Left renal pelvis (tissue), 4 donors: ENCODE measurements at regions not wholly inside any gene's neighbourhood (a gene's known extent, or its start where the extent isn't known, plus 50 kb on each side); places are given as distances from the start of the nearest gene placed in this dataset.
A peak's percentile ranks its signal among the peaks of the same experiment; 100 is the strongest.

Source experiments
- DNase-seq, 4 donors: peaks; one replicate each; pipeline ENCODE4 v3.0.0-alpha.2; 2013; ENCODE audit warnings: low read depth in 4 of 4, low spot score in 3 of 4

DNA sequence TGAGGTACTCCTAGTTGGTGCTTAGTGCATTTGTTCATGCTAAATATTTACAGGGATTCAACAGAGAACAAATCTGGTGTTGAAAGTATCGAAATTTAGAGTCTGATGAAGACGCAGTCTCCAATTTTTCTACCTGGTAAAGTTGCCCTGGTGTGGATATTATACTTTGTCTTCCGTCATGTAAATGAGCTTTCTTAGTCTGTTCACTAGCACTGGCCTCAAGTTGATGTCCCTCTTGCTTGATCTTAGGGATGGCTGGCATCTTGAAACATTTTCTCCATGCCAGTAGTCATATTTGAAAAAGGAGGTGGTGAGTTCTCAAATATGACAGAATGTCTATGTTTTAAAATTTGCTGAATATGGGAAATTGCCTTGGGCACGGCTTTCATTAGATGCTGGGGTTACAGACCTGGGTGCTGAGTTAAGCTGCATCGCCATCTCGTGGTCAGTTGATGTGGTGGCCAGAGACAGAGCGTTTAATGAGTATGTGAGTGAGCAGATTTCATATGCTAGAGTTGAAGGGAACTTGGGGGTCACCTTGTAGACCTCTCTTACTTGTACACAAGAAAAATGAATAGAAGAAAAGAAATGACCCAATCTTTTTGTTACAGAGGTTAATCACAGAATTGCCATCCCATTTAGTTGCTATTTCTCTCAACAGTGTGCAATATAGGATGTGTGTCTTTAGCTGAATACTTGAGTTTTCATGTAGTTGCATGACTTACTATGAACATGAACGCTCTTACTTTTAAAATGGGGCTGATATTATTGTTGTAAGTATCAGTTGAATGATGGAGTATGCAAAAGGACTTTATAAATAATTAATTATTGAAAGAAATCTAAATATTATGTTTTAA lies 172.8 kb upstream of the DCN start:
- DNase-seq: peak; percentile 52 to 58 (median 52)

DNA sequence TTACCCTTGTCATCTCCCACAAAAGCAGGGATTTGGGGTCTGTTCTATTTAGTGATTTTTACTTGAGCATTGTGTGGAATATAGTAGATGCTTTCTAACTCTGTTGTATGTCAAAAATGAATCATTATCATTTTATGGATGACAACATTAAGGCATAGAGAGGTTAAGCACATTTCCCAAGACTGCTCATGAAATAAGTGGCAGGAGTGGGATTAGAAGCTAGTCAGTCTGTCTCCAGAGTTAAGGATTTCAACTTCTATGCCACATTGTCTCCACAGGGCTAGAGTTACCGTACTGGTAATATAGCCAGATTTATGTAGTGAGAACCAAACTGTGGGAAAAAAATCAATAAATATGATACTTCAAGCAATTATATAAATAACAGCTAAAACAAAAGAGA lies 170.6 kb upstream of the DCN start:
- DNase-seq: no peak

DNA sequence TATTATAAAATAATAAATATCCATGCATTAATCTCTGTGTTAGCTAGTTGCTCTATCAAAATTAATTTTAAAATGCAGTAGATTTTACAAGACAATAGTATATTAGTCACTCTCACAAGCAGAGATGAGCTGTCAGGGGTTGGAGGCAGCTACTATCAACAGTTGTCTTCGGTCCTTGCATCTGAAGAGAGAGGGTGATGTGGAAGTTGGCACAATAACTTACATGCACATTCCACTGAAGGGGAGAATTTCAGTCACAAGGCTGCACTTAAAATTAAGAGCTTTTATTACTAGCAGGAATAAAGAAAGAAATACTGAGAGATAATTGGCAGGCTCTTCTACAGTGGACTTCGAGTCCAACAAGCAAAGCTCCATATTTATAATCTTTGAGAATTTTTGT lies 166.9 kb upstream of the DCN start:
- DNase-seq: no peak

DNA sequence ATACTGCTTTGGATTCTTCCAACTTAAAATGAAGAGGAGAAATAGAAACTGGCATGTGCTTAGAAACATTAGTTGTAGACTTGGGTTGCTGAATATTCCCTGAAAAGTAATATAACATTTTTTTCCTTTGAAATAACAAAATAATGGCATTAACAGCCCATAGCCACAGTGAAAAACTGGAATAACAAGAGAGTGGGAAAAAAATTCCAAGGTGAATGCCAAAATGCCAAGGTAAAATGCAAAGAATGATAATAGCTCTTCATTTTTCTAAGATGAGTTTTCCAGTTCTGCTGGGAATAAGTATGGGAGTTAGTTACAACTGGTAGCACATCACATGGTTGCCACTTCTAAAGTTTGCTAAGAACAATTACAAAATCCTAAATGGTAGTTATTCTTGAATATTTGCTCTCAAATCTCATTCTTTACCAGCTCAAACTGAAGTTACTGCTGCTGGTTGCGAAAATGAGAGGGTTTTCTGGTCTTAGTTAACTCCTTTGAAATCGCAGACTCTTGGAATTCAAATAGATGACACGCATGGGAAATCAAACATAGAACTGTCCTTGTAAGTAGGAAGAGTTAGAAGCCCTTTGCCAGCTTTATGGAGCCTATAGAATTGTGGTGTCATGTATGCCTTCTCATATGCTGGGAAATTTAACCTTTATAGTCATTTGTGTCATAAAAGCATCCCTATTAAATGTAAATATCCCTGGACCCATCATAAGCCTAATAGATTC lies 165.0 kb upstream of the DCN start:
- no peak for DNase-seq

DNA sequence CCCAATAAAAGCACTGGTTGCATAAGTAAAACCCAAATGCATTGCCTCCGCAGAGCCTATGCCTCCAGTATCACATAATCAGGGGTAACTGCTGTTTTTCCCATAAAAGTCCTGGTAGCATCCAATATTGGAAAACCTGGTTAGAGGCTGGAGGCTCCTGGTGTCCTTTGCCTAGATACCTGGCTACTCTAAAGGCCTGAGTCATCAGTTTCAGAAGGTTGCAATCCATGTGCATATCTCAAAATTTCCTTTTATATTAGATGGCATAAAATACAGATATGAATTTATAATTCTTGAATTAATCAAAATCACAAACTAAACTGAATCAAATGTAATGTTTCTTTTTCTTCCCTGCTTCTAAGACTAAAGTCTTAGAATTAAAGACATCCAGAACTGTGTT lies 164.2 kb upstream of the DCN start:
- DNase-seq: no peak

DNA sequence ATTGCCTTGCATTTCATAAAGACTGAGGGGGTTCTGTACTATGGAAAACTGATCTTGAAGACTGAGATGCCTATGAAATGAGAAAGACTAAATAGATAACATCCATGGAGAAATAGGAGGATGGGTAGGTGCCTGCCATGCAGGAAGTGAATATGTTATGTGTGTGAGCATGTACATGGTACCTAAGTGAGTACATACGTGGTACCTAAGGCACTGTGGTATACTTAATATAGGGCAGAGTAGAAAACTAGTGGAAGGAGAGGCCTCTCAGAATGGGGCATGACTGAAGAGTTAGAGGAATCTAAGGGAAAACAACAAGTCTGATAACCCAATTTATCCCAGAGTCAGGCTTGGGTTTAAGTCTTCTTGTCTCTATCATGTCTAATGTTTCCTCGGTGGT lies 161.8 kb upstream of the DCN start:
- no peak for DNase-seq

DNA sequence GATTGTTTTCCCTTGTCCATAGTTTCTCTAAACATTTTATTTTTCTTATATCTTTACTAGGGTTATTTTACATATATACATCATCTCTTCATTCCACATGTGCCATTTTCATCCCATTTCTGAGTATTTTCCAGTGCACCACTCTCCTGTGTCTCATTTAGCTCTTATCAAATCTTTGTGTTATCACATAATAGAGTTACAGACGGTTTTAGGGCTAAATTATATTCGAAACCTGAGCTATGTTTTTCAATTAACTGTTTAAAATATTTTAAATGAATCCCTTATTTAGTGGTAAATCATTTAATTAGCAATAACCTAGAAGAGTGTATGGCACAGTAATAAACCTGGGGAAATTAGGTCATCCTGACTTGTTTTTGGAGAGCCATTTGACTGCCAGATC lies 160.4 kb upstream of the DCN start:
- DNase-seq: no peak

DNA sequence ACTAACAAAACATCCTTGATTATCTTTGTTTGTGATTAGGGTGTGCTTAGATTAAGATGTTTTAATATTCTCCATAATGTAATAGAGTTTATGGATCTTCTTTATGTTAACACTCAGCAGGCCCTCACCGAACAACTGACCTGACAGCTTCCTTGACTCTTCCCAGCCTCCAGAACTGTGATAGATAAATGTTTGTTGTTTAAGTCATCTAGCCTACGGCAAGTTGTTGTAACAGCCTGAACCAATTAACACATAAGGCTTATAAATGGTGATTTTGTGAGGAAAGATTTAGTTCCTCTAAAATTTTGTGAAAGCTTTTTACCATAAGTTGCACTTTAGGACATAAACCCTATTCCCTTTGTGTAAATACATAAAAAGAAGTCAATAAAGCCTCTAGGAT lies 156.5 kb upstream of the DCN start:
- DNase-seq: no peak

DNA sequence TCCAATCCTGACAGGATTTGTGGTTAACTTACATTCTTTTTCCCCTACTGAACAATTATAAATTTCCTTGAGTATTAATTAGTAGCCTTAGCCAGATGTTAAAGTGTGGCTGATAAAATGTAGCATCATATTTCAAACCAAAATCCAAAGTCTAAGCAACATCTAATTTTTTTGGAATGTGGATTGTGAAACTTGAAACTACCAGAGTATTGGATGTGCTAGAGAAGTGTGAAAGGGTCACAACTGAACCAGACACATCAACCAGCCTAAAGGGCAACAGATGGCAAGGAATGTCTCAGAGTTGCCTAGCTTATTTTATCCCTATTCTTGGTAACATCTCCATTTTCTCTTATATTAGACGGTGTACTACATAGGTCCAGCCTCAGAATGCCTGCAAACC lies 153.1 kb upstream of the DCN start:
- no peak for DNase-seq

DNA sequence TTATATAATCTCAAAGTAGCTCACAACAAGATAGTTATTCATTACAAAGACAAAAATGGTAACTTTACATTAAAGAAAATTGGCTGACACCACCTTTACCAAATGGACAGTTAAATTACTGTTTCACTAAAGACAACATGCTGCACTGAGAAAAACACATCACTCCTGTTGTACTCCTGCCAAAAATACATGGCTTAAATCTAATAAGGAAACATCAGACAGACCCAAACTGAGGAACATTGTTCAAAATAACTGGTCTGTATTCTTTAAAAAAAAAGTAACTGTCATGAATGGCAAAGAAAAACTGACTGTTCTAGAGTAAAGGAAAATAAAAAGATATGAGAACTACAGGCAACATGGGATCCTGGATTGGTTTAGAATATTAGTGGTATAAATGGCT lies 151.3 kb upstream of the DCN start:
- DNase-seq: no peak

DNA sequence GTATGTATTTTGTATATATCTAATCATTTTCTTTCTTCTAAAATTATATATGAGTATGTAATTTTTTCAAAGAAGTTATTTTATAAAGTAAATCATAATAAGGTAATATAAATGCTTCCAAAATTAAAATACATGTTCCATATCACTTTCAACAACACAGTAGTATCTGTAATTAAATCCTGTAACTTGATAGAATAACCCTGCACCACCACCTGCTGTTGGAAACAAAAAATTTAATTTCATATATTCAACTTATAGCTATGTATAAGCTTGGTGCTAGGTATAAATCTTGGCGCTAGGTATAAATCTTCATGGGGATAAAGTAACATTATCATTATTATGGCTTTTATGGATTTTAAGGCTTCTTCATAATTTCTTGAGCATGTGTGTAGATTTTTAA lies 149.7 kb upstream of the DCN start:
- DNase-seq: no peak

DNA sequence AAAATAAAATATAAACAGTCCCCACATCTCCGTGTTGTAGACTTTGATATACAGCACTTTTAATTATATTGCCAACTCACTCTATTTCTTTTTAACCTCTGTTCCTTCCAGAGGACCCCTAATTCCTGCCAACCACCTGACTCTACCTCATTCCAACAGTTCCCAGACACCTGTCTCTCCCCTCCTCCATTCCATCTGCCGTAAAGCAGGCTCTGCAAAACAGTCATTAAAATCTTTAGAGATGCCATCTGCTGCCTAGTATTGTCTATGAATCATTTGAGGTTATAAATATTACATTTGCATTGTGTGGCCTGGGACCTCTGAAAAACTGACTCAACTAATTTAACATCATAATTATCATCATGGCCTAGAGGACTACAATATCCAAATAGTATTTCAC lies 148.8 kb upstream of the DCN start:
- DNase-seq: no peak

DNA sequence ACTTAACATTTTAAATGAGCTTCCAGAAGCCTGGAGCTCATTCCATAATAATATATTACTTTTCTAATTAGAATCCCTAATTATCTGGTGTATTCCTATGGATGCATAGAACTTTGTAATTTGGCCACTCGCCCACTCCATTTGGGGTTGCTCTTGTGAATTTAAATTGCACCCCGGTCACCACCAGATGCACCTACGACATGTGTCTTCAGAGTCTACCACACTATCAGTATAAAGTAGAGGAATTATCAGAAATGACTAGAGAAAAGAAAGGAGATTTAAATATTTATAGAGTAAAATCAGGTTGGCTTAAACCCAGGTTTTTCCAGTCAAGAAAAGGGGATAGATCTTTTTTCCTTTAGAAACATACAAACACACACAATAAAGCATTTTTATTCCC lies 145.8 kb upstream of the DCN start:
- DNase-seq: no peak

DNA sequence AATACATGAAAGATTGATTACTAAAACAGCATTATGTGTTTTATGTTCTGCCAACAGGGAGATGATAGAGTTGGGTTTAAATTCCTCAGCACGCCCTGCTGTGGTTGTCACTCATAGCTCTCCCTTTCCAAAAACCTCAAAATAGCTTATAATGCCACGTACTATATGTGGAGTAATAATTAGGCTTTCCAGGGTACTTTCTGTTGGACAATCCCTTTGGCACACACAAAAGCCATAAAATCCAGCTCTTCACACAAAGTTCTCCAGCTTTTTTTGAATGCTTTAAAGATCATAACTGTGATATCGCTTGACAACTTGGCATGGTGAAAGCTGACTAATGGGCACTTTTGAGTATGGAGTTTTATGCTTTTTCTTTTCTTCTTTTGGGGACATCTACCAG lies 145.3 kb upstream of the DCN start:
- no peak for DNase-seq

DNA sequence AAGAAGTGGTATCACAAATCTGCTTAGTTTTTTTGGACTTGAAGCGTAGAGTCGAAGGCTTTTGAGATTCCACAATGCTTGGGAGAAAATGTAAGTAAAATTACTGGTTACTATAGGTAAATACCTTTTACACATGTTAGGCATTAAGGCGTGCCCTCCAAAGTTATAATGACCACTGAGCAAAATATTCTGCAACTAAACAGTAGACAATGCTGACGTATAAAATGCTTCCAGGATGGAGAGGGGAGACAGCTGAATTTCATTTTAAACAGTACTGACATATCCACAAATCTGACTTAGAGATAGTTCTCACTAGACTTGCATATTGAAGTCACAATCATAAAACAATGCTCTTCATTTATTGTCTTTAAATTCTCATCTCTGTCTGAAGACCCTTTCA lies 144.5 kb upstream of the DCN start:
- DNase-seq: no peak

DNA sequence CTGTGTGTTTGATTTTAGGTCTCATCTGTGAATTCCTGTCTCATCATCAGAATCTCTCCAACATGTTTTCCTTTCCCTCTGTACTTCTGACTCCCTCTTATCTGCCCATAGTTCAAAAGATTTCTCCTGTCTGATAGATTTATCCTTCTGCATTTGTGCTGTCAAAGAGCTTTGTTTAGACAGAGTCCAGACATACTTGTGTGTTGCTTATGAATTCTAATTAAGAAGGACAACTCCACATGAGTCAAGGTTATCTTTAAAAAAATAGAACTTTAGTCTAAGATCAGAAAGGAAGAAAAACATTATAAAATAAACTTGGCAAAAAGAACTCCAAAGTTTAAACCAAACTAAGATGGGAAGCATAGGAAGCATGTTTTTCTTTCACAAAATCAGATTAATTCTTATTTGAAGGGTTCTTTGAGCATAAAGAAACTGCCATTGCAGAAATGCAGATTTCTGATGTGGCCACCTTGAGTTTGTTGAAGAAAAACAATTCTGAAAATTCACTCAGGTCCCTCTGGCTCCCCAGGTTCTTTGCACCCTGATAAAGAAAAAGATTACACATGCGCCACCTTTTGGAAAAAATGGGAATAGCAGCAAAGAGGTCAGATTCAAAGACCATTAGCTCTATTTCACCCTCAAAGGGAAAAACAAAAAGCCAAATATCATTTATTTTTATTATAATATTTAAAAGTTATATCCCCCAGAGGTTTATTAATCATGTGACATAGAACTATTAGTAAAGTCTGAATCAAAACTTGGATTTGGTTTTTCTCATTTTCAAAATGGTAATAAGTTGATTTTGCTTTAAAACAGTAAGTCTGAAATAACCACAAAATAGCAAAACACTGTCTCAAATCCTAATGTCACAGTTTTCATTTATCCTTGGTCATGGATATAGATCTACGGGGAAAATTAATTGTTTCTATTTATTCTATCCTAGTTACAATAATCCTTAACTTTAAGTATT lies 143.7 kb upstream of the DCN start:
- peak in 1 of 4 donors; percentile 57 for DNase-seq

DNA sequence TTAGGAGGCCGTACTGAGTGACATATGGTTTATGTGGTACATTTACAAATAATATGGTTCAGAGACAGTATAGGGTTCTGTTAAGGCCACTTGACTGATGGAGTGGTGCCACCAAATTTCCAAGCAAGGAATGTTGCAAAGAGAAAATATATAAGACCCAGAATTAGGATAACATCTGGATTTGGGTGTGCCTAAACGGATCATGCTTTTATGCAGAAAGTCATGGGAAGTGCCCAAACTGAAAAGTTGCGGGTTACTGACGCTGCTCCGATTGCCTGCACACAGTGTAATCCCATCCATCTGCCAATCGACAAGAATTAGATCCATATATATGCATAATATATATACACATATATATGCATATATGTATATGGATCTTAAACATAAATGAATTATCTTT lies 138.4 kb upstream of the DCN start:
- no peak for DNase-seq

DNA sequence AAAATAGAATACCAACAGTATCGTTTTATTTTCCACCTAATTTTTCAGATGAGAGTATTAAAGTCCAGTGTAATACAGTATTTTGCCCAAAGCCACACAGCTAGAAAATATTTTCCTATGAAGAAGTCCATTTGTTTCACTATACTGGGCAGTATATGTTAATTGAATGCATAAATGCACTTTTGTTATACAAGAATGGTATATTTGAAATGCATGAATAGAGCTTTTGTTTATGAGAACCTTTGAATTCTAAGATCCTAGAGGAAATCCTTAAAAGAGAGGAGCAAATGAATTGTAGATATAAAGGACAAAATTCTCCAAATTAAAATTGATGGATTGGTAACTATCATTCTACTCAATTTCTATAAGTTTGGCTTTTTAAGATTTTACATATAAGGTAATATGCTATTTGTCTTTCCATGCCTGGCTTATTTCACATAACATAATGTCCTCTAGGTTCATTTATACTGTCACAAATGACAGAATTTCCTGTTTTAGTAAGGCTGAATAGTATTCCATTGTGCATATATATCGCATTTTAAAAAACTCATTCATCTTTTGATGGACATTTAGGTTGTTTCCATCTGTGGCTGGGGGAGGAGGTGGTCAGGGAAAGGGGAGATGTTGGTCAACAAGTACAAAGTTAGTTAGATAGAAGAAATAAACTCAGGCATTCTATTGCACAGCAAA lies 136.6 kb upstream of the DCN start:
- no peak for DNase-seq

DNA sequence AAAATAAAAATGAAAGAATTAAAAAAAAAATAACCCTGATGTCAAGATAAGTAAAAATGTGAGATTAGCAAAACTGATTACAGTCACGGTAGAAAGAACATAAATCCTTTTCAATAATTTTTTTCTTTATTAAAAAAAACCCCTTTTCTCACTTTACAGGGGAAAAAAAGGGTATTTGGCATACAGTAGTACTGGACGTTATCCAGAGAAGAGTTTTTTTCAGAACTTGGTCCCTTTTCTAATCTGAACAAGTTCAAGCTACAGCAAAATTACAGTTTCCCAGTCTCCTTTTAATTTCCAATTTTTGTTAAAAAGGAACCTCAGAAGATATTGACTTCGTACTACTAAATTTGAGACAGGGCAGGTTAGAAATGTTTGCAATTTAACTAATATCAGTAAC lies 134.7 kb upstream of the DCN start:
- no peak for DNase-seq

DNA sequence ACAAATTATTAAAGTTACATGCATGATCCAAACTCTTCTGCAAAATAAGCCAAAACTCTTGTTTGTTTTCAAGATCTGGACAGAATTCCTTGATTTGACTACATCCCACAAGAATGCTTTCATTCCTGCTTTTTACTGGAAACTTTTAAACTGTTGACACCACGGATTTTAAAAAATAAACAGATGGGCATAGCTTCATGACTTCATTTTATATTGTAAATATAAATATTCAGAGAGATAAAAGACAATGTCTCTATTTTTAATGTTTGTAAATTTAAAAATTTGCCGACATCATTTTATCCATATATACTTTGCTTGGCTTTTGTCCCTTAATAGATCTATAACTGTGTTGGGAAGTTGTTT lies 134.3 kb upstream of the DCN start:
- no peak for DNase-seq
